Embryonic facial prominence (tissue), 1 donor: ENCODE measurements at regions not wholly inside any gene's neighbourhood (a gene's known extent, or its start where the extent isn't known, plus 50 kb on each side); places are given as distances from the start of the nearest gene placed in this dataset.

Experiments
- DNase-seq: peaks from one replicate; pipeline ENCODE4 v3.0.0-alpha.2; 2016; ENCODE audit errors: extremely low spot score

DNA sequence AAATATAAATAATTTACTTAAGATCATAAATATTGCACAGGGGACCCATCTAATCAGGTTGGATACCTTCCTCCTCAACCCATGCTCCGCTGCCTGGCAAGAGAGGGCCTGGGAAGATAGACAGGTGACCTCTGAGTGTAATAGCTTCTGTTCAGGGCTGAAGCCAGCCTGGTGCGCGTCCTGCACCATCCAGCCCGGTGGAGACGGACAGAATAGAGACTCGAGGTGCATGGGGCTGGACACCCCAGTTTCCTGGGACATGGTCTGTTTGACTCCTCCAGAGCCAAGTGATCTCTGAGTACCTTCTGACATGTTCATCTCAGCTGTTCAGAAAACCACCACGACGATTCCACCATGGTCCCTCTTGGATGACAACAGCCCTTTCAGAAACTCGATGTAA is 209.3 kb upstream of the MYT1L start:
- DNase-seq = no peak

DNA sequence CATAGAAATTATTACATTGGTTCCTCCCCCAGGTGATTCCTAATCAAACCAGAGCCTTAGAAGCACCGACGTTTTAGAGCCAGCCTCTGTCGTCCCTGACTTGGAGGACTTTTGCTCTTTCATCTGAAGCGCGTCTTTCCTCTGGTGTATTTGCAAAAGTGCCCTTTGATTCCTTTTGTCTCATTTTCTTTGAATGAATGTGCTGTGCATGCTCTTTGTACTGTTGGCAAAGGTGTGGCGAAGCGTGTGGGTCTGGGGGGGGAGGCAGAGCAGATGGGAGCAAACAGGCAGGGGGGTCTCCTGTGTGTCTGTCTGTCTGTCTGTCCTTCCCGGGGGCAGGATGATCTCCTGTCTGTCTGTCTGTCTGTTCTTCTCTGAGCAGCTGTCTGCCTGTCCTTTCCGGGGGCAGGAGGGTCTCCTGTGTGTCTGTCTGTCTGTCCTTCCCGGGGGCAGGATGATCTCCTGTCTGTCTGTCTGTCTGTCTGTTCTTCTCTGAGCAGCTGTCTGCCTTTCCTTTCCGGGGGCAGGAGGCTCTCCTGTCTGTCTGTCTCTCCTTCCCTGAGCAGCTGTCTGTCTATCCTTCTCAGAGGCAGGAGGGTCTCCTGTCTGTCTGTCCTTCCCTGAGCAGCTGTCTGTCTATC is 205.5 kb upstream of the MYT1L start:
- no peak for DNase-seq

DNA sequence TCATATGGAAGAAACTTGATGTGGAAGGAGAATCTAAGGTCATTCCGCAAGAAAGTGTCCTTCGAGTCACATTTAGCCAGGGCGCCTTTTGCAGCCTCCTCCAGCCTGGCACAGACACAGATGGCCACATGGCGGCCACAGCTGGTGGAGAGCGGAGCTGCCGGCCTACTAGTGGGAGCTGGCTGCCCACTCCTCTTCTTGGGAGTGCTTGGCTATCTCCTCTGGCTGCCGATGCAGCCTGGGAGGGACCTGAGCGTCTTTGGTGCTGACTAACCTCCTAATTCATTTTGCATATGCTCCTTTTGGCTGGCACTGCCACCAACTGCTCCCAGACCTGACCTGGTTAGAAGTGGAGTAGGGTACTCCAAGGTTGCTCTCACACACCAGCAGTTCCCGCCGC is 199.3 kb upstream of the MYT1L start:
- no peak for DNase-seq

DNA sequence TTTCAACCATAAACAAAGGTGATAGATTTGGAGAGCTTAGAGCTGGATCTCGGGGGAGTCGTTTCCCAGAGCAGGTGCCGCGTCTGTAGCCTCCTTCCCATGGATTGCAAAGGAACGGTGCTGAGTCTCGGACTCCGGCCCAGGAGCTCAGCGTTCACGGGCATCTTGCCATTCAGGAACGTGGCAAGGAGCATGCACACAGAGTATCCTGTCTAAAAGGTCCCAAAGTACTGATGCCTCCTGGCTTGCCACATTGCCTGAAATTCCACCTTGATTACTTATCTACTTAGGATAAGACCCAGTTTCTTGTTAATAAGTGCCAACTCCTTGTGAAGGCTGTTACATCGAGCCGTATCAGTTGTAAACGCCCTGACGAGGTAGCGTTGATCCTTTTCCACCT is 197.8 kb upstream of the MYT1L start:
- DNase-seq = no peak

DNA sequence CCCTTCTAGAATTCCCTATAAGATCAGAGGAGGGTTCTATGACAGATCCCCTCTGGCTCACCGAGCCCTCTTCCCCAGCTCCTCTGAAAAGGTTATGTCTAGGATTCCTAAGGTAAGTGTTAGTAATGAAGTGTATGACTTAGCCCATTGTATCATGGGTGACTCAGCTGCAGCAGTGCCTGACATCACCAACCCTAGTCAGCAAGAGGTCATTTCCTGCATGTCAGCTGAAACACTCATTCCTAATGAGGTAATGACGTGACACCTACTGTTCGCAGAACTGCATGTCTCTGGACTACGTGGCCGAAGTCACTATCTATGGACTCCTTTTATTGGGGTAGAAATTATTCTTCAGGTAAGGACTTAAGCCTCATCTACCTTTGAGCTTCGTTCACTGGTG is 196.1 kb upstream of the MYT1L start:
- DNase-seq = no peak

DNA sequence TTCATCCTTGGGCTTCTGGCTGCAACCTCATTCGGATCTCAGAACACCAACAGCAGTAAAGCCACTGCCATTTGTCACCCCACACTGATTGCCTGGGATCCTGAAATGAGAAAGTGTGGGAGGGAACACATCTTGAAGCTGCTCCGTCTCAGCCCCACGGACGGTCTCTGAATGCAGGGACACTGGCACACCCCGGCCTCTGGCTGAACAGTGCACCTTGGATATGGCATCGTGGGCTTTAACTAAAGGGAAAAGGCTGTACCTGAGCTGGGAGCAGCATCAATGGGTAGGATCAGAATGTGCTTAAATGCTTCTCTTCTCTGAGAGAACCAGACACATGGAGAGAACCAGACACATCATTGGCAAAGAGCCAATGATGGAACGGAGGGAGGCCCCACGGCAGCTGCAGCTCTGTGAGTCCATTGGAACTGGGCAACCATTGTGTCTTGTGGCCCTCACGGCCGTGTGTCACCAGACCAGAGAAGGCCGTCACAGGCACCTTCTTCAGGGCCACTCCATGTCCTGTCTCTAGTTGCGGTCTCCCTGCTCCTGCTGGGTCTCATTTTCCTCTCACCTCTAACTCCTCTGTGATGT is 193.4 kb upstream of the MYT1L start:
- DNase-seq = no peak

DNA sequence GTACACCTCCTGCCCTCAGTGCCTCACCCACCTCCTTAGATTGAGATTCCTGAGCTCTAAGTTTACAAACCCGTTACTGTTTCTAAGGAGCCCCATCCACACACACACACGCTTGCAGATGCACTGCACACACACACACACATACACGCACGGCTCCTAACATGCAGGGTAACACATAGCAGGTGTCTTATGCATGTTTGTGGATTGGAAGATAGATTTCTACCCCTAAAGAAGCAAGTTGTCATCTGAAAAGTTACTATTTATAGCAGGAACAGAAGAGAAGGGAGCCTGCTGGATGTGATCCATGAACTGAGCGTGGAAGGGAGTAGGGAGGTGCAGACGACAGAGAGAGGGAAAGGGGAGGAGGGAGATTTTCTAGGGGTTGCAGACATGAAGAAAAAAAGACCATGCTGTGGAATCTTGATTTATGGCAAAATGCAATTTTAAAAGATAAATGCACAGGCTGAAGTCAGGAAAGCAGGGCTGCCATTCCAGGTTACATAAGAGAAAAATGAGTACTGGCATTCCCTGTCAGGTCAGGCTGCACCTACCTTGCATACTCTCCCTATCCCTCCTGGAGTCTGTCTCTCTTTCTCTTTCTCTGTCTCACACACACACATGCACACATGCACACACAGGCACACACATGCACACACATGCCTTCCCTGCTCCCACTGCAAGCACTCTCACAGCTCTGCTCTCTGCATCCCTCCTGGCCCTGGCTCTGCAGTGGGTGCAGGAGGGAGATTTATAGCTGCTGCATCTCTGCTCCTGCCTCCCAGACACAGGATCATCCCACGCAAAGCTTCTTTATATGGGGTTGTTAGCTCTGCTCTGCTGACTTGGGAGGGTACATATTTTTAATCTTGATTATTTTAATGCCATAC is 192.6 kb upstream of the MYT1L start:
- no peak for DNase-seq

DNA sequence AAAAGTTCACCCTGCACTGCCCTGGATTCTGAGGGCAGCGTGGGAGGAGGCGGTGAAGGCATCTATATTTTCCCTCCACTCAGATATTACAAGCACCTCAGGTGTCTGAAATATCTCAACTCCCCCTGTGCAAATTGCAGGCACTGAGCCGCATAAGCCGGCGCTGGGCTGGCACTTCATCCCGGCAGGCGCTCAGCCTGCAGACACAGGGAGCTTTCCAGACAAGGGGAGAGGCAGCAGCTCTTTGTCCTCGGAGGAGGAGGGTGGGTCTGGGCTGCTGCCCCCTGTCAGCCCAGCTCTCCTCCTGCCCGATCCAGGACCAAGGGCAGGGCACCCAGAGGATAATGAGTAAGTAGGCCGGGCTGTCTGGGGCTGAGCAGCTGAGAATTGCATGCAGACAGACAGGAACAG is 189.3 kb upstream of the MYT1L start:
- no peak for DNase-seq

DNA sequence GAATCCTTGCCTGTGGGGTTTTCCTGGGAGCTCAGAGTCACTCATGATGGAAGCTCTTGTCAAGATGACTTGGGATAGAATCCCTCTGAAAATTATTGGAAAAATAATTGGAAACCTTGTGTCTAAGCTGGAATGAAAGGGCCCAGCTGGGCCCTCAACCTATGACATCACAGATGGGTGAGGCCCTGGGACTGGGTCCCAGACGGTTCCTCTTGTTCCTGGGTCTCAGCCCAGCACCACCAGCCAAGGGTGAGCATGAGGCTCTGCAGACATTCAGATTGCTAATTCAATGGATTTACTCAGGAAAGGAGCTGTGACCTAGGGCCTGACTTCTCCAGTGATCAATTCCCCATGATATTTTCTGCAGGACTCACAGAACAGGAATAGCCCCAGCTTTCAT is 188.3 kb upstream of the MYT1L start:
- no peak for DNase-seq

DNA sequence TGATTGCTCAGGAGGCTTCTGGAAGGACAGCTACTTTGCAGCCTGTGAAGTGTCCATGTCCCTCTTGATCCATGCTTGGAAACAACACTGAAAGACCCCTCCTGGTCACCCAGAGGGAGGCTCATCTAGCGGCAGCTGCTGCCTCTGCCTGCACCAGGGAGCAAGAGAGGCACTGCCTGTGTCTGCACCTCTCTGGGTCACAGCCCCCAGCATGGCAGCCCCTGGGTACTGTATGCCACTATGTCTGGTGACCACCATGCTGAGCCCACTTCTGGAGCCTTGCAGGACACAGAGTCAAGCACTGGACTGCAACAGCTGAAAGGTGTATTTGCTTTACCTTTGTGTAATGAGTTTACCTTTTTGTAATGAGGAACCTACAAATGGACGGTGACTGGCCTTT is 186.3 kb upstream of the MYT1L start:
- DNase-seq = no peak

DNA sequence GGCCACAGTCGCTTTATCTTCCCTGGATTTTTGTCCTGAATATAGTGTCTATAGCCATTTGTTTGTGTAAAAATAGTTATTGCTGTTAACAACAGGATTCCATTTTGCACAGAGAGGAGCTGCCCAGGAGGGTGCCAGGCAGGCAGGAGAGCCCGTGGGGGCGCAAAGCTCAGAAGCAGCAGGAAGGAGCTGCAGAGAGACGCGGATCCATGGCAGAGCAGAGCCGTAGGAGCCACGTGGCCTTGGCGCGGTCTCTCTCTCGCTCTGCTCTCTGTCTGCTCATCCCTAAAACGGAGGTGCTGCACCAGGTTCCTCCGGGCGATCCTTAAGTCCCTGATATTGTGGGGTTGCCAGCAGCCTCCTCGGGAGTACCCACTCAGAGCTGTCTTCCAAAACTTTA is 185.3 kb upstream of the MYT1L start:
- no peak for DNase-seq

DNA sequence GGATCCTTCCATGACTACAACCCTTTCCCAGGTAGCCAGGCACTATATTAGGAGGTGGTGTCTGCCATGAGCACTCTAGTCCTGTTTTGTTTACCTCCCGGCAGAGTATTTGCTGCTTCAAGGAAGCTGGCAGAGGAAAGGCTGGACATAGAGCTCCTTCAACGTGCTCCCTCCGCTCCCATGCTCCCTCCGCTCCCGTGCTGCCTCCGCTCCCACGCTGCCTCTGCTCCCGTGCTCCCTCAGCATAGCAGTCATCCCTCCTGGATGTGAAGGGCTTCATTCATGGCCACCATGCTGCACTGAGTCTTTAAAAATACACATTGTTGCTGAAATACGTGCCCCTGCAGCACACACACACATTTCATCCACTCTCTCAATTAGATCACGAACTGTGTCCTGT is 181.9 kb upstream of the MYT1L start:
- DNase-seq = no peak

DNA sequence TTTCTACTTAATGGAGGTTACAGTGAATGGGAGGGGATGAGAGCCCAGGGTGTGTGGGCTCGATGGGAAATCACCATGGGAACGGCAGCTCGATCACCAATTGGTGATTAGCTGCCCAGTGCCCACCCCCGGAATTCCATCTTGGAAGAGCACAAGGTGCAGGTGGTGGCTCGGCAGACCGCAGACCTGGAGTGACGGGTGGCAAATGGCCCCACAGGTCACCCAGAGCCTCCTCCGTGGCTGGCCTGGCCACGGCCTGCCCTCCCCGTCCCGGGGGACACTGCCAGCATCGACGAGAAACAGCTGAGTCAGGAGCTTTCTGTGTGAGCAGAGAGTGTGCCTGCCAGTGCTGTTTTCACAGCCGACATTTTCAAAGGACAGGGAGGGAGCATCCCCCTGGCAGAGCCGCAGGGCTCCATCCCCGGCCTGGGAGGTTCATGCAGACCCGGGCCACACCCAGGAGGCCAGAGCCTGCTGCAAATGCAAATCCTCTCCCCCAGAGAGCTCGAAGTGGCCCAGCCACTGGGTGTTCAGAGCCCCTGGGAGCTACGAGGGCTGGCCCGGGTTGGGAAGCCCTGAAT is 176.4 kb upstream of the MYT1L start:
- DNase-seq = no peak

DNA sequence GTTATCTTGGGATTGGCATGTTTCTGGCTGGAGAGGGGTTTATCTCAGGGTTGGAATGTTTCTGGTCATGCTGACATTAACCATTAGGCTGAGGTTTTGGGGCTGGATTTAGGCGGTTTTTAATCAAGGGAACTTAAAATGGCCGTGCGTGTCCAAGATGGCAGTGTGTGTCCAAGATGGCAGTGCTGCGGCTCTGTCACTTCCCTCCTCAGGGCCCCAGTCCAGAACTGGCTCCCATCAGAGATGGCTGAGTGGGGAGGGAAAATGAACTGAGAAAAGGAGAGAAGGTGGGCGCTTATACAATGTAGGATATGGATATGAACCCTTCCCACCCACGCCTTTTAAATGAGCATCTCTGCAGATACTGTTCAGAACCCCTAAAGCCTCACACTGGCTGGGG is 175.5 kb upstream of the MYT1L start:
- DNase-seq = no peak

DNA sequence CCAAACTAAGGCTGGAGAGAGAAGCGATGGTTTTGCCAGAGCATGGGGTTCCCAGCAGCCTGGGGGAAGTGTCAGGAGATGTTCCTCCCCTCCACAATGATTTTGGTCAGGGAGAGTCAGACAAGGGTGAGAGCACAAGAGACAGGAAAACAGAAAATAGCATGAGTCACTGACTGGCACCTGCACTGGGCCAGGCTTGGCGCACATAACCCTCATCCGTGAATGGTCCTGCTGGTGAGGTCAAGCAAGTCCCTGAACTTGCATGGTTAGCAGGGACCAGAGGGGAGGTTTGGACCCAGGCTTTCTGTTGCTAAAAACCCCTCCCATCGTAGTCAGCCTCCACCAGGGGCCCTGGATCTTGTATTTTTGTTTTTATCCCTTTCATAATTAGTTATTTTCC is 174.5 kb upstream of the MYT1L start:
- no peak for DNase-seq

DNA sequence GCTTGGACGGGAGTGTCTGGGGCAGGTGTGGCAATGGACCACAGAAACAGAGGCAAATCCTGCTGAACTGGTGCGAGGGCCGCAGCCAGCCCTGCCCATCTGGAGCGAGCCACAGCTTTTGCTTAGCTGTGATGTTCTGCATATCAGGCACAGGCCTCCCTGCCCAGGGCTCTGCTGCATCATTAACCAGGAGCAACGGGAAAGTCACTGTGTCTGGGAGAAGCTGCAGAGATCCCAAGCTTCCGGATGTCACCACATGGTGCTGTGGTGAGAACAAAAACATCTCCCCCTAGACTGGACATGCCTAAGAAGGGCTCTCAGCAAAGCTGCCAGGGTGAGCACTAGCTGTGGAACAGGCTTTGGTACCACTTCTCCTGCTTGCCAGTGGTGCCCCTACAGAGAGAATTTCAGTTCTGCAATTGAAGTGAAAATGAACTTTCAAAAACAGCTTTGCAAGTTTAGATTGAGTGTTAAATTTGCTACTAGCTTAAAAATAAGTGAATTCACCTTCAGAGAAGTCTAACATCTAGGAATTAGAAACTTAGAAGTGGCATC is 172.9 kb upstream of the MYT1L start:
- no peak for DNase-seq

DNA sequence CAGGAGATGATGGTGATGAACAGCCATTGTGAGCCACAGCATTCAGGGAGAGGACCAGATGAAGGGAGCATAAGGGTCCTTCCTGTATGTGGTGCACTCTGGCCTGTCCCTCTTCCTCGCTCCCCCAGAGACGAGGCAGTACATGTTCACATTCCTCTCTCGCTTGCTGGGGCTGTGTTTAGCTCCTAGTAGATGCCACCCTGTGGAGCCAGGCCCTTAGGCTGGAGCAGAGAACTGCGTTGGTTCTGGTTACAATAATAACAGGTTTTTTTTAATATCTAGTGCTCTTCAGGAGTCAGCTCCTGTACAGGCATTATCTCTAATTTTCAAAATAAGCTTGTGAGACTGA is 171.1 kb upstream of the MYT1L start:
- DNase-seq = no peak

DNA sequence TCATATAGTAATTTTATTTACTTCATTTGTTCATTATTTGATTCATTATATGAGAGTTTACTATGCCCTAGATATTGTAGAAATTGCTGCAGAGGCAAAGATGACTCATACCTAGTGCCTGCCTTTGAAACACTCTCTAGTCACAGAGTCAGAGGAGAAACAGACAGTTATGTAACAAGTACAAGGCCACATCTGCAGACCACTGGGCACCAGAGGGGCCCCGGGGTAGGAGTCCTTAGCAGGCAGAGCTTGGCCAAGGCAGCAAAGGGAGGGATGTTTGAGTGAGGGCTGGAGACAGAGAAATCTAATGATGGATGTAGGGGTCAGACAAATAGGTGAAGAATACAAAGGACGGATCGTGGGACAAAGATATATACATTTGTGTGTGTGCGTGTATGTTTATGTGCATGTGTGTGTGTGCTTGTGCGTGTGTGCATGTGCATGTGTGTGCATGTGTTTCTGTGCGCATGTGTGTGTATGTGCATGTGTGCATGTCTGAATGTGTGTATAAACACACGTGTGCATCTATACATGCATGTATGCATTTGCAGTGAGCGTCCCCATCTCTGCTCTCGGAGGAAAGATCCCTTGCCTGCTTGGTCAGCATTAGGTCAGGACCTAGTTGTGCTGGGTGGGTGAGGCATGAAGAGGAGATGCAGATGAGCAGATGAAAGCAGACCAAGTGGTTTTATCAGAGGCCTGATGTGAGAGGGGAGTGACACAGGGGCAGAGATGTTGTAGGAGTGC is 170.6 kb upstream of the MYT1L start:
- no peak for DNase-seq

DNA sequence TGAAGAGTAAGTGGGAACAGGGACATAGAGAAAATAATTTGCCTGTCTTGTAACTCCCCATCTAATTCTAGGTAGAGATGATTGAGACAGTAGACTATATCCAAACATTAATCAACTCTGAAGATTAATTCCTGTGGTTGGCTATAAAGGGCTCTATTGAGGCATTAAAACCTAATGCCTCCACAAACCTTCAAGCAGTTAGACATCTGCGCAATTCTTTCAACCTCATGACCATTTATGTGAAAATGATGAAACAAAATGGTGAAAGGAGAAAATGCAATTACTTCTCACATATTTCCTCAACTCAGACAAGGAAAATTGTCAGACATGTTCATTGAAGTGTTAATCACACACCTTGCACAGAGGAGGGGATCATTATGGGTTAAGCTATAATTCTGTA is 164.5 kb upstream of the MYT1L start:
- no peak for DNase-seq

DNA sequence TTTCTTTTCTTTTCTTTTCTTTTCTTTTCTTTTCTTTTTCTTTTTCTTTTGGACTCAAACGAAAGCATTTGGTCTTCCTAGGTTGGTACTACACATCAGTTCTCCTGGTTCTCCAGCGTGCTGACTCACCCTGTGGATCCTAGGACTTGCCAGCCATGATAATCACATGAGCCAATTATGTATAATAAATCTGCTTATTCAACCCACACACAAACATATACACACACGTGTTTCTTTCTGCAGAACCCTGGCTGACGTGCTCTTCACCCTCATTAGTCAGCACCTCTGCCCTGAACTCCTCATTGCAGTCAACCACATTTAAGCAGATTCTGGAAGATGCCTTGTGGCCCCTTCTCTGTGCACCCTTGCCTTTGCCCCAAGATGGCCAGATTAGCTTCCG is 162.4 kb upstream of the MYT1L start:
- DNase-seq = no peak

DNA sequence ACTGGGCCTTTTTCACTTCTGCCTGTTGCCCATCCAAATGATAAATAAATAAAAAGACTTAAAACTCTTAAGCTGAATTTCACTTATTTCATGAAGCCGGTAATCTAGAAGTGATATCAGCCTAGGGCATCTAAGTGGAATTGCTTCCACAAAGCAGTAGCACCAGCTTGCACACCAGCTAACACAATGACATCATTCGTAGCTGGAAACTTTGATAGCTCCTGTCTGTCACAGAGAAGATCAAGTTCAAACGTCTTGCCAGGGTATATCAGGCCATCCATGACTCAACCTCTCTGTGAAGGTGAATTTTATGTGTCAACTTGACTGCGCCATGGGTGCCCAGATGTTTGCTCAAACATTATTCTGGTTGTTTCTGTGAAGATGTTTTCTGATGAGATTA is 161.7 kb upstream of the MYT1L start:
- no peak for DNase-seq

DNA sequence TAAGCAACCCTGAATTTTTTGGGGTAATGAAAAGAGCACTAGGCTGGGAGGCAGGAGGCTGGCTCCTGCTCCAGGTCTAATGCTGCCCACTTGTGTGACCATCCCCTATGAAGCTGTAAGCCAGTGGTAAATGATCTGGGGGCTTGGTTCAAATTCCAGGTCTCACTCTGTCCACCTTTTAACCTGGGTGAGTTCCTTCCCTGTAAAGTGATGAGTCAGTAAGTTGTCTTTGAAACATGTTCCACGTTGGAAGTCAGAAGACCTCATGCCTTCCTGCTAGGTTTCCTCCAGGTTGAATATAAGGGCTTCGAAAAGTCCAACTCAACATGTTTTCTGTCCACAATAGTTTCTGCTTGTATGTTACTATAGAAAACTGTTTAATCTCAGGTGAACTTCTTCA is 160.9 kb upstream of the MYT1L start:
- no peak for DNase-seq
